Adrenal gland (tissue), 9 donors: ENCODE measurements at regions not wholly inside any gene's neighbourhood (a gene's known extent, or its start where the extent isn't known, plus 50 kb on each side); places are given as distances from the start of the nearest gene placed in this dataset.

Experiments
- DNase-seq, 7 donors: peaks; one replicate each; pipeline ENCODE4 v3.0.0-alpha.2; 2019 to 2020
- H3K27ac ChIP-seq, 5 donors: fragments of 200-600 bp; sonication (generic) in 4 of 5; 1 replicate in 3 of 5; 2 replicates in 2 of 5; pipeline versions ENCODE4 v1.5.1 to v1.8.0; 2016 to 2020; ENCODE audit warnings: mild to moderate bottlenecking in 1 of 5
- H3K27me3 ChIP-seq: fragments of 200-600 bp; 2 replicates; pipeline ENCODE4 v1.8.0; 2021
- H3K36me3 ChIP-seq, 2 donors: fragments of 200-600 bp; replicated peaks in 1 of 2; 1 replicate in 1 of 2; 2 replicates in 1 of 2; pipeline versions ENCODE4 v1.5.1 to v1.8.0; 2018 to 2022
- H3K4me1 ChIP-seq, 2 donors: fragments of 200-600 bp; replicated peaks in 1 of 2; 1 replicate in 1 of 2; 2 replicates in 1 of 2; pipeline versions ENCODE4 v1.5.1 to v1.8.0; 2018 to 2021
- H3K4me3 ChIP-seq, 4 donors: fragments of 200-600 bp; sonication (generic) in 3 of 4; one replicate each; pipeline ENCODE4 v1.5.1; 2016 to 2018
- H3K9me3 ChIP-seq, 3 donors: fragments of 200-600 bp; sonication (generic) in 1 of 3; replicated peaks in 1 of 3; 1 replicate in 2 of 3; 2 replicates in 1 of 3; pipeline versions ENCODE4 v1.5.1 to v1.8.0; 2016 to 2021
- POLR2A ChIP-seq, 2 donors: fragments of 450-650 bp; IDR thresholded peaks; one replicate each; pipeline ENCODE4 v1.6.1; 2017; ENCODE audit warnings: antibody characterized with exemption in 2 of 2, mild to moderate bottlenecking in 2 of 2, moderate library complexity in 1 of 2
- WGBS, 4 donors: extraction: QIAGEN DNeasy Blood & Tissue Kit in 2 of 4; methylation state at CpG; one replicate each; pipeline versions ENCODE4 v1.1.5 to v1.1.7; 2013 to 2017; 5-methylcytosine and 5-hydroxymethylcytosine counted together
- intact Hi-C, 2 donors: fragments of 100-400 bp; cut with DNase I; formaldehyde crosslinking; loops; one replicate each; pipeline versions ENCODE4 v1.14.1 to v1.15.0; 2022 to 2023
- TF ChIP-seq, protein P1 (sequence below), 6 experiments: fragments of 450-650 bp in 4 of 6; fragments of 200-600 bp in 2 of 6; sonication (generic) in 1 of 6; IDR thresholded peaks; 1 replicate in 5 of 6; 2 replicates in 1 of 6; pipeline versions ENCODE4 v1.5.1 to v1.8.0; 2016 to 2021; ENCODE audit warnings: antibody characterized with exemption in 6 of 6, mild to moderate bottlenecking in 2 of 6, moderate library complexity in 1 of 6
- donor health status: healthy with polysubstance abuse.
- donor health status: Bipolar disorder and iron deficiency.
- donor health status: DM: yes; HTN: yes; CAD: no.
- donor health status: DM: no; HTN: no; CAD: no.
- donor health status: DM: no; HTN: no; CAD: no.

DNA sequence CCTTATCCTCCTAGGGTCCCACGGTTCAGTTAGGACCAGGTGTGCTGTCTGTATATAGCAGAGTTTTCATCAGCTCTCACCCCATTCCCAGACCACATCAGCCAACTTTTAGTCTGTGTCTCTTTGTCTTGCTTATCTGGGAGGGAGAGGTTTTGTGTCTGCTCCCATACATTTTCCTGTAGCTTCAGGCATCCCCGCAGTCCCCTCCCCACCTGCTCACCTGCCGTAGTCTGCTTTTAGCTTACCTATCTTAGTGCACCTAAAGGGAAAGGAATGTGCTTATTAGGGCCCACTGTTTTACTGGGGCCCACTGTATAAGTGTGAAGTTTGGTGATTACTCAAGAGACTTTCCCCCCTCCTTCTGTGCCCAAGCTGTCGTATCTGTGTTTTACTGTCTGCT, 225.1 kb downstream of the PLA2G4A start:
- Histone ChIP-seq H3K4me3 (no peak overlapping the region), H3K36me3 (no peaks in the 10 kb centered on the region), H3K27me3 (peaks cover 5% of the 10 kb centered on the region), H3K9me3 (no peaks in the 10 kb centered on the region), H3K4me1 (no peaks in the 10 kb centered on the region), H3K27ac (no peak overlapping the region)
- TF ChIP-seq POLR2A (IDR thresholded peaks at IDR 0.05): no peak
- TF ChIP-seq, protein P1, sequence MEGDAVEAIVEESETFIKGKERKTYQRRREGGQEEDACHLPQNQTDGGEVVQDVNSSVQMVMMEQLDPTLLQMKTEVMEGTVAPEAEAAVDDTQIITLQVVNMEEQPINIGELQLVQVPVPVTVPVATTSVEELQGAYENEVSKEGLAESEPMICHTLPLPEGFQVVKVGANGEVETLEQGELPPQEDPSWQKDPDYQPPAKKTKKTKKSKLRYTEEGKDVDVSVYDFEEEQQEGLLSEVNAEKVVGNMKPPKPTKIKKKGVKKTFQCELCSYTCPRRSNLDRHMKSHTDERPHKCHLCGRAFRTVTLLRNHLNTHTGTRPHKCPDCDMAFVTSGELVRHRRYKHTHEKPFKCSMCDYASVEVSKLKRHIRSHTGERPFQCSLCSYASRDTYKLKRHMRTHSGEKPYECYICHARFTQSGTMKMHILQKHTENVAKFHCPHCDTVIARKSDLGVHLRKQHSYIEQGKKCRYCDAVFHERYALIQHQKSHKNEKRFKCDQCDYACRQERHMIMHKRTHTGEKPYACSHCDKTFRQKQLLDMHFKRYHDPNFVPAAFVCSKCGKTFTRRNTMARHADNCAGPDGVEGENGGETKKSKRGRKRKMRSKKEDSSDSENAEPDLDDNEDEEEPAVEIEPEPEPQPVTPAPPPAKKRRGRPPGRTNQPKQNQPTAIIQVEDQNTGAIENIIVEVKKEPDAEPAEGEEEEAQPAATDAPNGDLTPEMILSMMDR (IDR thresholded peaks at IDR 0.05): no peak
- no peak for DNase-seq
- intact Hi-C loops: no loop called here
- 67 to 81% (median 72%) methylated on average over 4 of the region's 4 CpGs for WGBS, 4 donors

DNA sequence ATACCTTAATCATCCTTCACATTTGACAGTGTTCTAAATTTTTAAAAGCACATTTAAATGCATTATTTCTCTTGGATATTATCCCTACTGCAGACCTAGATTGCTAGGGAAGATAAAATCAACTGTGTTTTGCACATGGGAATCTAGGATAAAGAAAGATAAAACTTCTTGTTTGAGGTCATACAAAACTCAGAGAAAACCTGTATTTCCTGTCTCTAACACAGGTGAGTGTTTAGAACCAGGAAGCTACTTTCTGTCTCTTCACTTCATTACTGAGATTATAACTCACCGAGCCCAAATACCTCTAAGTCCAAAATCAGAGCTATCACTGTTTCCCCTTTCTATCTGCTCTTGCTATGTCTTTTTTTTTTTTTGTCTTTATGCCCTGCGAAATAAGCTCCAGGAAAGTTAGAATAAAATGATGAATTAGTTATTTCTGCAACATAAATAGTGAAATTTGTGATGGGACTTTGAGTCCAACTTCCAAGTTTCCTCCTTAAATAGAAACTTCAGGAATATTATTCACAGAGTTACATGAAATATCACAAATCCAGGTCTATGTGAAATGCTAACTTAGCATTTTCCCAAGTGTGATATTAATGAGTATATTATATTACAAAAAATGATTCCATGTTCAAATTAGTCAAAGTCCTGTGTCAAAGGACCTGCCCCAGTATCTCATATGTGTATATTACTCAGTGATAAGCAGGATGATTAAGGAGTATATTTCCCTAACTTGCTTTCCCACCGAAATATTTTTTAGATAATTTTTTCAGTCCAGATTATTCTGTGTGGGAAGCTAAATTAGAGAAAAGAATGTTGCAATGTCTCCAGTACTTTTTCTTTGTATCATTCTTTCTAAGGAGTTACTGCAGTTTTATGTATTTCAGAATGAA, 226.4 kb downstream of the PLA2G4A start:
- H3K4me3 ChIP-seq: no peak overlapping the region
- no peaks in the 10 kb centered on the region for H3K9me3 ChIP-seq
- H3K4me1 ChIP-seq: no peaks in the 10 kb centered on the region
- intact Hi-C loops: no loop called here
- peaks cover 5% of the 10 kb centered on the region for H3K27me3 ChIP-seq
- no peaks in the 10 kb centered on the region for H3K36me3 ChIP-seq
- TF ChIP-seq, protein P1 (IDR thresholded peaks at IDR 0.05): no peak
- no peak for TF ChIP-seq POLR2A (IDR thresholded peaks at IDR 0.05)
- no peak for DNase-seq
- 60 to 74% (median 68%) methylated on average over 3 of the region's 3 CpGs for WGBS, 4 donors
- H3K27ac ChIP-seq: no peak overlapping the region

DNA sequence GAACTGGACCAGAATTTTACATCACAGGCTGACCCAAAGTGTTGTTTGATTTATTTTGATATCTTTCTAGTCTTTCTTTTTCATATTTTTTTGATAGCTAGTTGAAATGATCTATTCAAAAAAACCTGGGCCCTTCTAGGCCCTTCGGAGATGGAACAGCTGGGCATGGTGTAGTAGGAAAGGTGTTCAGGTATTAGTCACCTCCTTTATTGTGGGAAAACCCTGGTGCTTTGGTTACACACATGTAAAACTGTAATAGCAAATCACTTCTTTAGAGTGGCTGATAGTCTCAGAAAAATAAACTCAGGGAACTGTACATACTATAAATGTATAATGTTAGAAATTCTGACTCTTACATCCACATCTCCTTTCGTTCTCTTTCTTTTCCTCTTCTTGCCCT, 234.5 kb downstream of the PLA2G4A start:
- Histone ChIP-seq H3K27me3 (no peaks in the 10 kb centered on the region), H3K27ac (no peak overlapping the region), H3K4me3 (no peak overlapping the region), H3K36me3 (no peaks in the 10 kb centered on the region), H3K4me1 (no peaks in the 10 kb centered on the region), H3K9me3 (no peaks in the 10 kb centered on the region)
- intact Hi-C loops: no loop called here
- WGBS, 4 donors: 82 to 86% (median 84%) methylated on average over 2 of the region's 2 CpGs
- no peak for DNase-seq
- TF ChIP-seq, protein P1 (IDR thresholded peaks at IDR 0.05): no peak
- TF ChIP-seq POLR2A (IDR thresholded peaks at IDR 0.05): no peak

DNA sequence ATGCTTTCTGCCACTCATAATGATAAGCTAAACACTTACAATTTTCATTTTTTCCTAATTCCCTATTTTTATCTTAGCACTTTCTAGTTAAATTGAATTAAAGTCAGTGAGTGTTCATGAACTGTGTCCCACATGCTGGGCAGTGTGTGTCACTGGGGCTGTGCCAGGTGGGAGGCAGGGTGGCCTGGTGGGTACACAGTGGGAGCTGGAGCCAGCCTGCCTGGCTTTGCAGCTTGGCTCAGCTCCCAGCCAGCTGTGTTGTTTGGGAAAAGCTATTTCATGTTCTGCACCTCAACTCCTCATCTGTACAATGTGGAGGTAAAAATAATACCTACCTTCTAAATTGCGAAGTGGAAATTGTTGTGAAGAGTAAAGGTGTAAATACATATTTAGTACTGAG, 238.4 kb downstream of the PLA2G4A start:
- no peak for TF ChIP-seq POLR2A (IDR thresholded peaks at IDR 0.05)
- TF ChIP-seq, protein P1 (IDR thresholded peaks at IDR 0.05): no peak
- Histone ChIP-seq H3K4me3 (no peak overlapping the region), H3K27ac (no peak overlapping the region), H3K27me3 (no peaks in the 10 kb centered on the region), H3K36me3 (no peaks in the 10 kb centered on the region), H3K9me3 (no peaks in the 10 kb centered on the region), H3K4me1 (no peaks in the 10 kb centered on the region)
- DNase-seq: no peak
- intact Hi-C loops: no loop called here
- 82 to 97% (median 89%) methylated on average over 1 of the region's 1 CpG for WGBS, 4 donors
